HEK293 (cell line): ENCODE measurements at regions not wholly inside any gene's neighbourhood (a gene's known extent, or its start where the extent isn't known, plus 50 kb on each side); places are given as distances from the start of the nearest gene placed in this dataset.

Source experiments
- CTCF ChIA-PET: fragments of 350-600 bp; formaldehyde crosslinking; extraction: SDS; loops from one replicate; lab custom pipeline; 2021; ENCODE audit warnings: antibody characterized with exemption; lab: Yijun Ruan, JAX
- POLR2A ChIA-PET: fragments of 300-600 bp; formaldehyde crosslinking; extraction: SDS; loops from one replicate; lab custom pipeline; 2020; ENCODE audit warnings: antibody characterized with exemption, inconsistent platforms; lab: Yijun Ruan, JAX
- H3K27ac ChIP-seq: fragments of 200-500 bp; sonication (Bioruptor generic); 2 replicates; pipeline ENCODE4 v1.5.1; 2014; ENCODE audit warnings: low read depth, low read length, control low read depth, inconsistent platforms; ENCODE audit errors: extremely low read depth
- H3K36me3 ChIP-seq, 2 experiments: fragments of 200-500 bp in 1 of 2; sonication (Bioruptor generic) in 1 of 2; 1 replicate in 1 of 2; 2 replicates in 1 of 2; pipeline ENCODE4 v1.5.1; 2014 to 2017; ENCODE audit warnings: inconsistent platforms in 2 of 2, low read length in 2 of 2; ENCODE audit not compliant: control insufficient read depth in 2 of 2, insufficient read depth in 1 of 2
- H3K4me1 ChIP-seq: fragments of 200-500 bp; sonication (Bioruptor generic); 2 replicates; pipeline ENCODE4 v1.5.1; 2014; ENCODE audit warnings: mild to moderate bottlenecking, low read length, inconsistent platforms; ENCODE audit not compliant: control insufficient read depth, insufficient read depth
- H3K4me3 ChIP-seq: 2 replicates; pipeline ENCODE4 v1.5.1; 2011; ENCODE audit warnings: low read depth, mild to moderate bottlenecking, control low read depth, low read length, moderate library complexity
- H3K9me3 ChIP-seq: fragments of 200-500 bp; sonication (Bioruptor generic); 2 replicates; pipeline ENCODE4 v1.5.1; 2014; ENCODE audit warnings: low read depth, low read length, inconsistent platforms; ENCODE audit not compliant: control insufficient read depth, insufficient read depth
- SCRT2 ChIP-seq: fragments of 450-650 bp; formaldehyde crosslinking; IDR thresholded peaks from 2 replicates; pipeline ENCODE4 v1.5.1; 2016; ENCODE audit warnings: missing biosample characterization, missing genetic modification characterization
- ZBTB17 ChIP-seq: fragments of 450-650 bp; formaldehyde crosslinking; IDR thresholded peaks from 2 replicates; pipeline ENCODE4 v1.5.1; 2016; ENCODE audit warnings: missing biosample characterization, missing genetic modification characterization
- ZBTB8A ChIP-seq: fragments of 450-650 bp; formaldehyde crosslinking; IDR thresholded peaks from 2 replicates; pipeline ENCODE4 v1.5.1; 2016; ENCODE audit warnings: missing biosample characterization, missing genetic modification characterization
- ZNF132 ChIP-seq: fragments of 450-650 bp; formaldehyde crosslinking; IDR thresholded peaks from 2 replicates; pipeline ENCODE4 v1.5.1; 2017; ENCODE audit warnings: missing biosample characterization, missing genetic modification characterization, borderline replicate concordance
- ZNF211 ChIP-seq: fragments of 450-650 bp; formaldehyde crosslinking; IDR thresholded peaks from 2 replicates; pipeline ENCODE4 v1.5.1; 2016; ENCODE audit warnings: low read depth, missing biosample characterization, missing genetic modification characterization
- ZNF266 ChIP-seq: fragments of 450-650 bp; formaldehyde crosslinking; IDR thresholded peaks from 2 replicates; pipeline ENCODE4 v1.5.1; 2016; ENCODE audit warnings: missing biosample characterization, missing genetic modification characterization, low read depth
- ZNF501 ChIP-seq: fragments of 450-650 bp; formaldehyde crosslinking; IDR thresholded peaks from 2 replicates; pipeline ENCODE4 v1.5.1; 2016; ENCODE audit warnings: missing biosample characterization, missing genetic modification characterization
- ZNF555 ChIP-seq: fragments of 450-650 bp; formaldehyde crosslinking; conservative IDR thresholded peaks from 2 replicates; pipeline ENCODE4 v1.5.1; 2017; ENCODE audit warnings: missing biosample characterization, mild to moderate bottlenecking, missing genetic modification characterization, inconsistent platforms
- ZNF561 ChIP-seq: fragments of 450-650 bp; IDR thresholded peaks from 2 replicates; pipeline ENCODE4 v1.5.1; 2018; ENCODE audit warnings: missing biosample characterization, missing genetic modification characterization, borderline replicate concordance
- TF ChIP-seq, protein P1 (sequence below): fragments of 450-650 bp; formaldehyde crosslinking; IDR thresholded peaks from 2 replicates; pipeline ENCODE4 v1.5.1; 2016; ENCODE audit warnings: missing biosample characterization, missing genetic modification characterization
- TF ChIP-seq, protein P2 (sequence below): fragments of 450-650 bp; formaldehyde crosslinking; IDR thresholded peaks from 2 replicates; pipeline ENCODE4 v1.5.1; 2016; ENCODE audit warnings: missing biosample characterization, missing genetic modification characterization
- TF ChIP-seq, protein P3 (sequence below): fragments of 450-650 bp; formaldehyde crosslinking; optimal IDR thresholded peaks from 2 replicates; pipeline ENCODE3; 2016; ENCODE audit warnings: missing biosample characterization, mild to moderate bottlenecking, missing genetic modification characterization
- TF ChIP-seq, protein P4 (sequence below): fragments of 450-650 bp; formaldehyde crosslinking; IDR thresholded peaks from 2 replicates; pipeline ENCODE4 v1.5.1; 2016; ENCODE audit warnings: missing biosample characterization, missing genetic modification characterization
- TF ChIP-seq, protein P5 (sequence below): fragments of 450-650 bp; formaldehyde crosslinking; IDR thresholded peaks from 2 replicates; pipeline ENCODE4 v1.5.1; 2017; ENCODE audit warnings: missing biosample characterization, missing genetic modification characterization

DNA sequence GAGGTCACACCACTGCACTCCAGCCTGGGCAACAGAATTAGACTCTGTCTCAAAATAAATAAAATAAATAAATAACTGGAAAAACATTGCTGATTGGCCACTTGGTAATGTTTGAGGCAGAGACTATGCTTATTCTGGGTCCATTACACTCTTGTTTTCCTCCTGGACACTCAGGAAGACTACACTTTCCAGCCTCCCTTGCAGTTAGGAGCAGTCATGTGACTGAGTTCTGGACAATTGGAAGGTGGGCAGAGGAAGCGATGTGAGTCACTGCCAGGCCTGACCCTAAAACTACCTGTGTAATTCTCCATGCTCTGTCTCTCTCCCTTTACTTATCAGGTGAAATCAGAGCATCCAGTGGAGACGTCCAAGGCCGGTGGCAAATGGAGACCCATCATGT, 74.4 kb downstream of the VCPKMT start:
- CTCF ChIA-PET = interaction anchor here (1.4 kb wide), 1 partner anchor 177 kb away, joined by 5 read pairs; no protein-coding TSS in a partner anchor

DNA sequence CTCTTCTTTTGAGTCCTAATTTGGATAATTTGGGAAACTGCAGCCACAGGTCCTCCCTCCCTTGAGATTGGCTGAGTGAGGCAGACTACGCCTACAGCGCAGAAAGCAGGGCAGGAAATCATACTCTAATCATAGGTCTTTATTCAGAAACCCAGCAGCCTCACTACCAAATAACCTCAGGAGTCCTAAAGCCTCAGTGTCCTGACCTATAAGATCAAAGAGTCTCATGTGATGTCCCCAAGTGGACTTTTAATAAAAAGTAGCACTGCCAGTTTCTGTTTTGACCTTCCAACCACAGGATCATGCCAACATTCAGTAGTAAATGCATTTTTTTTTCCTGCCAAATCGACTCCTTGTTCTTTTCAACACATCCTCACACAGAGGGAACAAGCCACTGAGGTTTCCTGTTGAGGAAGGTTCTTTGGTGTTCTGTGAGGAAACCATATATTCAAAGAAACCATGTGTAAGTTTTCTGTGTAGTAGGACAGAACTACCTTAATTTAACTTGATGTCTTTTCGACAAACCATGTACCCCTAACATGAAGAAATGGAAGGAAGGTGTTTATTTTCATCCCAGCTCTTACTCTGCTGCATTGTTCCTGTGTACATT, 72.2 kb downstream of the VCPKMT start:
- CTCF ChIA-PET = interaction anchor here (0.6 kb wide), 1 partner anchor 9 kb away, joined by 3 read pairs; no protein-coding TSS in a partner anchor
- H3K4me3 ChIP-seq = no peak overlapping the region

More for the DNA sequence above, 74.4 kb downstream of the VCPKMT start:
- no peak overlapping the region for H3K4me3 ChIP-seq
- POLR2A ChIA-PET = no interaction called here
- TF ChIP-seq ZNF211 (tag by site-specific recombination) = no peak
- TF ChIP-seq ZNF266 (tag by site-specific recombination) = no peak
- TF ChIP-seq, protein P1, sequence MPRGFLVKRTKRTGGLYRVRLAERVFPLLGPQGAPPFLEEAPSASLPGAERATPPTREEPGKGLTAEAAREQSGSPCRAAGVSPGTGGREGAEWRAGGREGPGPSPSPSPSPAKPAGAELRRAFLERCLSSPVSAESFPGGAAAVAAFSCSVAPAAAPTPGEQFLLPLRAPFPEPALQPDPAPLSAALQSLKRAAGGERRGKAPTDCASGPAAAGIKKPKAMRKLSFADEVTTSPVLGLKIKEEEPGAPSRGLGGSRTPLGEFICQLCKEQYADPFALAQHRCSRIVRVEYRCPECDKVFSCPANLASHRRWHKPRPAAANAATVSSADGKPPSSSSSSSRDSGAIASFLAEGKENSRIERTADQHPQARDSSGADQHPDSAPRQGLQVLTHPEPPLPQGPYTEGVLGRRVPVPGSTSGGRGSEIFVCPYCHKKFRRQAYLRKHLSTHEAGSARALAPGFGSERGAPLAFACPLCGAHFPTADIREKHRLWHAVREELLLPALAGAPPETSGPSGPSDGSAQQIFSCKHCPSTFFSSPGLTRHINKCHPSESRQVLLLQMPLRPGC = no peak
- TF ChIP-seq, all 188 proteins: peak for 0
- no peak overlapping the region for H3K27ac ChIP-seq
- H3K9me3 ChIP-seq = no peaks in the 10 kb centered on the region
- no peaks in the 10 kb centered on the region for H3K4me1 ChIP-seq
- no peaks in the 10 kb centered on the region for H3K36me3 ChIP-seq

More for the DNA sequence above, 72.2 kb downstream of the VCPKMT start:
- Histone ChIP-seq H3K36me3 (no peaks in the 10 kb centered on the region), H3K9me3 (no peaks in the 10 kb centered on the region), H3K27ac (no peak overlapping the region), H3K4me1 (no peaks in the 10 kb centered on the region)
- POLR2A ChIA-PET = no interaction called here
- TF ChIP-seq ZNF132 (tag by site-specific recombination) = no peak
- TF ChIP-seq ZNF555 (tag by site-specific recombination) = no peak
- no peak for TF ChIP-seq SCRT2
- TF ChIP-seq ZBTB17 (tag by site-specific recombination) = no peak
- TF ChIP-seq, protein P2, sequence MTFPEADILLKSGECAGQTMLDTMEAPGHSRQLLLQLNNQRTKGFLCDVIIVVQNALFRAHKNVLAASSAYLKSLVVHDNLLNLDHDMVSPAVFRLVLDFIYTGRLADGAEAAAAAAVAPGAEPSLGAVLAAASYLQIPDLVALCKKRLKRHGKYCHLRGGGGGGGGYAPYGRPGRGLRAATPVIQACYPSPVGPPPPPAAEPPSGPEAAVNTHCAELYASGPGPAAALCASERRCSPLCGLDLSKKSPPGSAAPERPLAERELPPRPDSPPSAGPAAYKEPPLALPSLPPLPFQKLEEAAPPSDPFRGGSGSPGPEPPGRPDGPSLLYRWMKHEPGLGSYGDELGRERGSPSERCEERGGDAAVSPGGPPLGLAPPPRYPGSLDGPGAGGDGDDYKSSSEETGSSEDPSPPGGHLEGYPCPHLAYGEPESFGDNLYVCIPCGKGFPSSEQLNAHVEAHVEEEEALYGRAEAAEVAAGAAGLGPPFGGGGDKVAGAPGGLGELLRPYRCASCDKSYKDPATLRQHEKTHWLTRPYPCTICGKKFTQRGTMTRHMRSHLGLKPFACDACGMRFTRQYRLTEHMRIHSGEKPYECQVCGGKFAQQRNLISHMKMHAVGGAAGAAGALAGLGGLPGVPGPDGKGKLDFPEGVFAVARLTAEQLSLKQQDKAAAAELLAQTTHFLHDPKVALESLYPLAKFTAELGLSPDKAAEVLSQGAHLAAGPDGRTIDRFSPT (tag by site-specific recombination) = no peak
- TF ChIP-seq, protein P3, sequence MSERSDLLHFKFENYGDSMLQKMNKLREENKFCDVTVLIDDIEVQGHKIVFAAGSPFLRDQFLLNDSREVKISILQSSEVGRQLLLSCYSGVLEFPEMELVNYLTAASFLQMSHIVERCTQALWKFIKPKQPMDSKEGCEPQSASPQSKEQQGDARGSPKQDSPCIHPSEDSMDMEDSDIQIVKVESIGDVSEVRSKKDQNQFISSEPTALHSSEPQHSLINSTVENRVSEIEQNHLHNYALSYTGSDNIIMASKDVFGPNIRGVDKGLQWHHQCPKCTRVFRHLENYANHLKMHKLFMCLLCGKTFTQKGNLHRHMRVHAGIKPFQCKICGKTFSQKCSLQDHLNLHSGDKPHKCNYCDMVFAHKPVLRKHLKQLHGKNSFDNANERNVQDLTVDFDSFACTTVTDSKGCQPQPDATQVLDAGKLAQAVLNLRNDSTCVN = no peak
- TF ChIP-seq, protein P4, sequence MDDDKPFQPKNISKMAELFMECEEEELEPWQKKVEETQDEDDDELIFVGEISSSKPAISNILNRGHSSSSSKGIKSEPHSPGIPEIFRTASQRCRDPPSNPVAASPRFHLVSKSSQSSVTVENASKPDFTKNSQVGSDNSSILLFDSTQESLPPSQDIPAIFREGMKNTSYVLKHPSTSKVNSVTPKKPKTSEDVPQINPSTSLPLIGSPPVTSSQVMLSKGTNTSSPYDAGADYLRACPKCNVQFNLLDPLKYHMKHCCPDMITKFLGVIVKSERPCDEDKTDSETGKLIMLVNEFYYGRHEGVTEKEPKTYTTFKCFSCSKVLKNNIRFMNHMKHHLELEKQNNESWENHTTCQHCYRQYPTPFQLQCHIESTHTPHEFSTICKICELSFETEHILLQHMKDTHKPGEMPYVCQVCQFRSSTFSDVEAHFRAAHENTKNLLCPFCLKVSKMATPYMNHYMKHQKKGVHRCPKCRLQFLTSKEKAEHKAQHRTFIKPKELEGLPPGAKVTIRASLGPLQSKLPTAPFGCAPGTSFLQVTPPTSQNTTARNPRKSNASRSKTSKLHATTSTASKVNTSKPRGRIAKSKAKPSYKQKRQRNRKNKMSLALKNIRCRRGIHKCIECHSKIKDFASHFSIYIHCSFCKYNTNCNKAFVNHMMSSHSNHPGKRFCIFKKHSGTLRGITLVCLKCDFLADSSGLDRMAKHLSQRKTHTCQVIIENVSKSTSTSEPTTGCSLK (tag by site-specific recombination) = no peak
- TF ChIP-seq ZNF501 (tag by site-specific recombination) = no peak
- TF ChIP-seq ZBTB8A = no peak
- TF ChIP-seq, protein P5, sequence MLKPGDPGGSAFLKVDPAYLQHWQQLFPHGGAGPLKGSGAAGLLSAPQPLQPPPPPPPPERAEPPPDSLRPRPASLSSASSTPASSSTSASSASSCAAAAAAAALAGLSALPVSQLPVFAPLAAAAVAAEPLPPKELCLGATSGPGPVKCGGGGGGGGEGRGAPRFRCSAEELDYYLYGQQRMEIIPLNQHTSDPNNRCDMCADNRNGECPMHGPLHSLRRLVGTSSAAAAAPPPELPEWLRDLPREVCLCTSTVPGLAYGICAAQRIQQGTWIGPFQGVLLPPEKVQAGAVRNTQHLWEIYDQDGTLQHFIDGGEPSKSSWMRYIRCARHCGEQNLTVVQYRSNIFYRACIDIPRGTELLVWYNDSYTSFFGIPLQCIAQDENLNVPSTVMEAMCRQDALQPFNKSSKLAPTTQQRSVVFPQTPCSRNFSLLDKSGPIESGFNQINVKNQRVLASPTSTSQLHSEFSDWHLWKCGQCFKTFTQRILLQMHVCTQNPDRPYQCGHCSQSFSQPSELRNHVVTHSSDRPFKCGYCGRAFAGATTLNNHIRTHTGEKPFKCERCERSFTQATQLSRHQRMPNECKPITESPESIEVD (tag by site-specific recombination) = no peak
- TF ChIP-seq ZNF561 = no peak
